ENCODE measurements at regions not wholly inside any gene's neighbourhood (a gene's known extent, or its start where the extent isn't known, plus 50 kb on each side); places are given as distances from the start of the nearest gene placed in this dataset.

GRCh38 chr4:138804711-138805110 is 210.9 kb upstream of the NOCT start:
- TF ChIP-seq, protein P1, sequence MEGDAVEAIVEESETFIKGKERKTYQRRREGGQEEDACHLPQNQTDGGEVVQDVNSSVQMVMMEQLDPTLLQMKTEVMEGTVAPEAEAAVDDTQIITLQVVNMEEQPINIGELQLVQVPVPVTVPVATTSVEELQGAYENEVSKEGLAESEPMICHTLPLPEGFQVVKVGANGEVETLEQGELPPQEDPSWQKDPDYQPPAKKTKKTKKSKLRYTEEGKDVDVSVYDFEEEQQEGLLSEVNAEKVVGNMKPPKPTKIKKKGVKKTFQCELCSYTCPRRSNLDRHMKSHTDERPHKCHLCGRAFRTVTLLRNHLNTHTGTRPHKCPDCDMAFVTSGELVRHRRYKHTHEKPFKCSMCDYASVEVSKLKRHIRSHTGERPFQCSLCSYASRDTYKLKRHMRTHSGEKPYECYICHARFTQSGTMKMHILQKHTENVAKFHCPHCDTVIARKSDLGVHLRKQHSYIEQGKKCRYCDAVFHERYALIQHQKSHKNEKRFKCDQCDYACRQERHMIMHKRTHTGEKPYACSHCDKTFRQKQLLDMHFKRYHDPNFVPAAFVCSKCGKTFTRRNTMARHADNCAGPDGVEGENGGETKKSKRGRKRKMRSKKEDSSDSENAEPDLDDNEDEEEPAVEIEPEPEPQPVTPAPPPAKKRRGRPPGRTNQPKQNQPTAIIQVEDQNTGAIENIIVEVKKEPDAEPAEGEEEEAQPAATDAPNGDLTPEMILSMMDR (IDR thresholded peaks at IDR 0.05; ENCODE audit: low read length) = no peak
- no peak for TF ChIP-seq EZH2phosphoT487 (IDR thresholded peaks at IDR 0.05; ENCODE audit: low read length)
